ENCODE measurements at regions not wholly inside any gene's neighbourhood (a gene's known extent, or its start where the extent isn't known, plus 50 kb on each side); places are given as distances from the start of the nearest gene placed in this dataset.

GRCh38 chr14:44170101-44170500 lies 337.0 kb downstream of the FSCB start:
- H3K9me3 Mint-ChIP-seq (ENCODE audit: insufficient read depth), result peaks cover 5% of the 10 kb centered on the region
- H4K20me1 ChIP-seq (ENCODE audit: control insufficient read depth, insufficient read depth, low read length, poor library complexity, severe bottlenecking), result no peaks in the 10 kb centered on the region
- H3K4me1 Mint-ChIP-seq, result no peaks in the 10 kb centered on the region
- H3K9me3 ChIP-seq (ENCODE audit: control extremely low read depth in 1 of 3, control insufficient read depth in 2 of 3, insufficient read depth in 1 of 3, low read length in 2 of 3), result no peaks in the 10 kb centered on the region
- ChIA-PET POLR2A (no interaction called here), CTCF (no interaction called here)
- H3K4me1 ChIP-seq (ENCODE audit: control insufficient read depth in 2 of 2, insufficient read depth in 2 of 2, low read length in 2 of 2), result no peaks in the 10 kb centered on the region
- TF ChIP-seq CTCF (IDR thresholded peaks at IDR 0.05) (no peak), EZH2 (IDR thresholded peaks at IDR 0.05; ENCODE audit: borderline replicate concordance, insufficient read depth, low read depth, low read length, poor library complexity, severe bottlenecking) (no peak)
- no peak overlapping the region for H3K9ac ChIP-seq (ENCODE audit: low read length)
- H3K27me3 ChIP-seq (replicated peaks in 1 of 4; ENCODE audit: control extremely low read depth in 1 of 4, control insufficient read depth in 3 of 4, insufficient read depth in 4 of 4, low read length in 3 of 4), result no peaks in the 10 kb centered on the region
- 83% methylated on average over 1 of the region's 6 CpGs for WGBS (ENCODE audit: insufficient coverage)
- intact Hi-C loops (cut with micrococcal nuclease), result no loop called here
- H3K4me3 ChIP-seq (ENCODE audit: control extremely low read depth in 1 of 5, extremely low read depth in 1 of 5, insufficient read depth in 1 of 5, low read depth in 2 of 5, low read length in 4 of 5), result no peak overlapping the region
- no peak for DNase-seq
- H2AFZ ChIP-seq (ENCODE audit: insufficient read depth, low read depth, low read length, poor library complexity, severe bottlenecking), result no peak overlapping the region
- H3K4me3 Mint-ChIP-seq, result no peak overlapping the region
- H3K27ac Mint-ChIP-seq, result no peak overlapping the region
- no peaks in the 10 kb centered on the region for H3K79me2 ChIP-seq (ENCODE audit: control insufficient read depth, insufficient read depth, low read length)
- H3K27ac ChIP-seq (ENCODE audit: low read length in 2 of 2), result no peak overlapping the region
- H3K4me2 ChIP-seq (replicated peaks; ENCODE audit: low read depth, low read length, poor library complexity, severe bottlenecking), result no peak overlapping the region
- H3K27me3 Mint-ChIP-seq, result no peaks in the 10 kb centered on the region
- no peak for ATAC-seq (ENCODE audit: low read depth)
- no peaks in the 10 kb centered on the region for H3K36me3 ChIP-seq (replicated peaks in 1 of 2; ENCODE audit: control extremely low read depth in 1 of 2, control insufficient read depth in 1 of 2, extremely low read depth in 1 of 2, insufficient read depth in 2 of 2, low read length in 1 of 2)

GRCh38 chr14:44168566-44168965 lies 338.5 kb downstream of the FSCB start:
- H3K4me3 ChIP-seq (ENCODE audit: control extremely low read depth in 1 of 5, extremely low read depth in 1 of 5, insufficient read depth in 1 of 5, low read depth in 2 of 5, low read length in 4 of 5), result no peak overlapping the region
- no peaks in the 10 kb centered on the region for H3K9me3 Mint-ChIP-seq (ENCODE audit: insufficient read depth)
- no peaks in the 10 kb centered on the region for H3K4me1 Mint-ChIP-seq
- ATAC-seq (ENCODE audit: low read depth) (no peak), DNase-seq (no peak)
- H3K27me3 ChIP-seq (replicated peaks in 1 of 4; ENCODE audit: control extremely low read depth in 1 of 4, control insufficient read depth in 3 of 4, insufficient read depth in 4 of 4, low read length in 3 of 4), result no peaks in the 10 kb centered on the region
- H3K79me2 ChIP-seq (ENCODE audit: control insufficient read depth, insufficient read depth, low read length), result no peaks in the 10 kb centered on the region
- H4K20me1 ChIP-seq (ENCODE audit: control insufficient read depth, insufficient read depth, low read length, poor library complexity, severe bottlenecking), result no peaks in the 10 kb centered on the region
- no peak overlapping the region for H3K27ac Mint-ChIP-seq
- H3K4me2 ChIP-seq (replicated peaks; ENCODE audit: low read depth, low read length, poor library complexity, severe bottlenecking), result no peak overlapping the region
- CTCF ChIA-PET, result no interaction called here
- no peaks in the 10 kb centered on the region for H3K4me1 ChIP-seq (ENCODE audit: control insufficient read depth in 2 of 2, insufficient read depth in 2 of 2, low read length in 2 of 2)
- intact Hi-C loops (cut with micrococcal nuclease), result no loop called here
- no peaks in the 10 kb centered on the region for H3K9me3 ChIP-seq (ENCODE audit: control extremely low read depth in 1 of 3, control insufficient read depth in 2 of 3, insufficient read depth in 1 of 3, low read length in 2 of 3)
- H3K4me3 Mint-ChIP-seq, result no peak overlapping the region
- H3K27me3 Mint-ChIP-seq, result no peaks in the 10 kb centered on the region
- no peak overlapping the region for H2AFZ ChIP-seq (ENCODE audit: insufficient read depth, low read depth, low read length, poor library complexity, severe bottlenecking)
- H3K9ac ChIP-seq (ENCODE audit: low read length), result no peak overlapping the region
- POLR2A ChIA-PET, result no interaction called here
- no peak for TF ChIP-seq CTCF (IDR thresholded peaks at IDR 0.05)
- TF ChIP-seq EZH2 (IDR thresholded peaks at IDR 0.05; ENCODE audit: borderline replicate concordance, insufficient read depth, low read depth, low read length, poor library complexity, severe bottlenecking), result no peak
- no peaks in the 10 kb centered on the region for H3K36me3 ChIP-seq (replicated peaks in 1 of 2; ENCODE audit: control extremely low read depth in 1 of 2, control insufficient read depth in 1 of 2, extremely low read depth in 1 of 2, insufficient read depth in 2 of 2, low read length in 1 of 2)
- H3K27ac ChIP-seq (ENCODE audit: low read length in 2 of 2), result no peak overlapping the region

Data from B cell (primary cell).